GM06990 (cell line): ENCODE measurements at regions not wholly inside any gene's neighbourhood (a gene's known extent, or its start where the extent isn't known, plus 50 kb on each side); places are given as distances from the start of the nearest gene placed in this dataset.

ENCODE experiments used
- DNase-seq: peaks from one replicate; pipeline ENCODE4 v3.0.0-alpha.2; 2011; ENCODE audit not compliant: insufficient read length; ENCODE audit errors: extremely low read depth
- H3K27me3 ChIP-seq: replicated peaks from 2 replicates; pipeline ENCODE4 v1.6.0; 2011; ENCODE audit warnings: low read length; ENCODE audit not compliant: control insufficient read depth, insufficient read depth
- H3K36me3 ChIP-seq: 2 replicates; pipeline ENCODE4 v1.5.1; 2011; ENCODE audit warnings: low read length; ENCODE audit not compliant: control insufficient read depth, insufficient read depth
- H3K4me3 ChIP-seq: replicated peaks from 2 replicates; pipeline ENCODE4 v1.5.1; 2011; ENCODE audit warnings: low read depth, mild to moderate bottlenecking, control low read depth, low read length
- TF ChIP-seq, protein P1 (sequence below): IDR thresholded peaks from 2 replicates; pipeline ENCODE4 v1.5.1; 2011; ENCODE audit warnings: low read length, control low read depth, mild to moderate bottlenecking, inconsistent platforms; ENCODE audit not compliant: insufficient read depth, poor library complexity, severe bottlenecking

- no peaks in the 10 kb centered on the region for H3K27me3 ChIP-seq
- DNase-seq: no peak
- H3K36me3 ChIP-seq: no peaks in the 10 kb centered on the region
- no peak overlapping the region for H3K4me3 ChIP-seq
- TF ChIP-seq, protein P1, sequence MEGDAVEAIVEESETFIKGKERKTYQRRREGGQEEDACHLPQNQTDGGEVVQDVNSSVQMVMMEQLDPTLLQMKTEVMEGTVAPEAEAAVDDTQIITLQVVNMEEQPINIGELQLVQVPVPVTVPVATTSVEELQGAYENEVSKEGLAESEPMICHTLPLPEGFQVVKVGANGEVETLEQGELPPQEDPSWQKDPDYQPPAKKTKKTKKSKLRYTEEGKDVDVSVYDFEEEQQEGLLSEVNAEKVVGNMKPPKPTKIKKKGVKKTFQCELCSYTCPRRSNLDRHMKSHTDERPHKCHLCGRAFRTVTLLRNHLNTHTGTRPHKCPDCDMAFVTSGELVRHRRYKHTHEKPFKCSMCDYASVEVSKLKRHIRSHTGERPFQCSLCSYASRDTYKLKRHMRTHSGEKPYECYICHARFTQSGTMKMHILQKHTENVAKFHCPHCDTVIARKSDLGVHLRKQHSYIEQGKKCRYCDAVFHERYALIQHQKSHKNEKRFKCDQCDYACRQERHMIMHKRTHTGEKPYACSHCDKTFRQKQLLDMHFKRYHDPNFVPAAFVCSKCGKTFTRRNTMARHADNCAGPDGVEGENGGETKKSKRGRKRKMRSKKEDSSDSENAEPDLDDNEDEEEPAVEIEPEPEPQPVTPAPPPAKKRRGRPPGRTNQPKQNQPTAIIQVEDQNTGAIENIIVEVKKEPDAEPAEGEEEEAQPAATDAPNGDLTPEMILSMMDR: no peak
These were observed 428.0 kb downstream of the DHX35 start for GRCh38 chr20:39390186-39390585.

DNA sequence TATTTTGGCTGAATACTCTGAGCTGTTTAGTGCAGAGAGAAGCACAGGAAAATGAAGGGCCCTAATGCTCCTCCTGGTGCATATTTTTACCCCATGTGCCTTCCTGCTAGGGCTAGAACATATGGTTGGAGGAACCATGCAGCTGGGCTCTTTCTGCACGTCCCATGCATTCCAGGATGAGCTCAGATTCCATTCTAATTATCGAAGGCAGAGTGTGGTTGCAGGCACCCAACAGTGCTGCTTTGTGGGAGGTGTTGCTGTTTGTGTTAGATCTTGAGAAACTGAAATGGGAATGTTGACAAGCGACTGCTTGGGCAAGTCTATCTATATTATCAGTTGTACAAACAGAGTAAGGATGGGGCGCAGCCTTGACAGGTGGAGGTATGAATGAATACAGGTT, 419.5 kb downstream of the DHX35 start:
- no peak for DNase-seq
- Histone ChIP-seq H3K36me3 (no peaks in the 10 kb centered on the region), H3K27me3 (no peaks in the 10 kb centered on the region; the same call in none of the 2 replicates), H3K4me3 (no peak overlapping the region)
- TF ChIP-seq, protein P1: no peak

- Histone ChIP-seq H3K27me3 (no peaks in the 10 kb centered on the region; the same call in none of the 2 replicates), H3K4me3 (no peak overlapping the region), H3K36me3 (no peaks in the 10 kb centered on the region)
- TF ChIP-seq, protein P1: no peak
- no peak for DNase-seq
These were observed 416.6 kb downstream of the DHX35 start for GRCh38 chr20:39378776-39379175.

GRCh38 chr20:39376788-39377187, 414.6 kb downstream of the DHX35 start:
- Histone ChIP-seq H3K36me3 (no peaks in the 10 kb centered on the region), H3K27me3 (no peaks in the 10 kb centered on the region; the same call in 1 of the 2 replicates), H3K4me3 (no peak overlapping the region)
- DNase-seq: no peak
- TF ChIP-seq, protein P1: no peak

DNA sequence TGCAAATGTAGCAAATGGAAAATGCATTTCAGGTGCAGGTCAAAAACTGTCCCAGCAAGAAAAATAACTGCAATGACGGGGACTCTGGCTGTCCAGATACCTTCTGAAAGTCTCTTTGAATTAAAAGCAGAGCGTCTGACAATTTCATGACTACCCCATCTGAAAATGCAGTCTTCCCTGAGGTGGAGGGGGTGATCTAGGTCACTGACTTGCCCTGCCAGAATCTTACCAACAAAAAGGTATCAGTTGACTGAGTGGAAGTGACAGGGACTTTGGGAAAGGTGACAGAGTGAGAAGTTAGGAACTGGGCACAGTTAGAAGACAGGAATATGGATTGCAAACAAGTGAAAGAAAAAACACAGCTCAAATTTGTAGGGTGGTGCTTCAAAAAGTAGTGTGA, 402.2 kb downstream of the DHX35 start:
- DNase-seq: no peak
- TF ChIP-seq, protein P1: no peak

DNA sequence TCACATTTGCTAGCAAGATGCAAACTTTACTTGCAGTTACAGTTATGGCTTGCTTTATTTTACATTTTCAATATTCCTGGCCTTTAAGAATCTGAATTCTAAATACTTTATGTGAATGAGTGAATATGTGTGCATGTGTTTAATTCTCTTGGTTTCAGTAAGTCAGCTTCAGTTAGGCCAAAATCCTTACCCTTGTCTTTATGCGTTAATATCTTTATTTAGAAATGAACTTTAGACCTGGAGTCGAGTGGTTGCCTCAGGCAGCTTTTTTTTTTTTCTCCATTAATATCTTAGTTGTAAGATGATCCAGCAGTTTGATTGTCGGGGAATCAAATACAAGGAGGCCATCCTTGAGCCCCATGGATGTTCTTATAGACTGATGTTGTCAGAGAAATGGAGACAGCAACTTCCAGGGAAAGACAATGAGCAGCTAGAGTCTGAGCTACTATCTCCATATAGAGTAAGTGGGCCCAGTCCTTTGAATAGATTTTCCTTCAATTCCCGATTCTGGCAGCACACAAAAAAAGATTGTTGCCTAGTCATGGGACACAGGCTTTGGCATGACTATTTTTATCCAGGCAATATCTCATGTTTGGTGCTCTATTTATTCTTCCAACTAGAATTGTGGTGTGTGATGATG, 398.0 kb downstream of the DHX35 start:
- Histone ChIP-seq H3K4me3 (no peak overlapping the region), H3K36me3 (no peaks in the 10 kb centered on the region), H3K27me3 (no peaks in the 10 kb centered on the region)
- TF ChIP-seq, protein P1: no peak
- DNase-seq: no peak

More for the DNA sequence above, 402.2 kb downstream of the DHX35 start:
- no peaks in the 10 kb centered on the region for H3K36me3 ChIP-seq
- H3K27me3 ChIP-seq: no peaks in the 10 kb centered on the region
- H3K4me3 ChIP-seq: no peak overlapping the region
